GM23338 (cell line): ENCODE measurements at regions not wholly inside any gene's neighbourhood (a gene's known extent, or its start where the extent isn't known, plus 50 kb on each side); places are given as distances from the start of the nearest gene placed in this dataset.

Experiments used
- ATAC-seq: fragments of 200-7000 bp; cut with Tn5 transposase; 3 replicates; pipeline ENCODE4 v1.9.1; 2020
- DNase-seq: peaks from one replicate; pipeline ENCODE4 v3.0.0-alpha.2; 2015; ENCODE audit warnings: low spot score
- H2AFZ ChIP-seq: fragments of 200-600 bp; sonication (generic); 2 replicates; pipeline ENCODE4 v1.8.0; 2016; ENCODE audit warnings: antibody characterized with exemption, mild to moderate bottlenecking, moderate library complexity
- H3F3A ChIP-seq: fragments of 200-600 bp; sonication (generic); replicated peaks from 2 replicates; pipeline ENCODE4 v1.8.0; 2017; ENCODE audit warnings: antibody characterized with exemption, mixed run types, low read depth
- H3K27ac ChIP-seq: fragments of 200-600 bp; sonication (generic); 2 replicates; pipeline ENCODE4 v1.6.1; 2016; ENCODE audit warnings: low read depth
- H3K27me3 ChIP-seq: fragments of 200-600 bp; sonication (generic); 2 replicates; pipeline ENCODE4 v1.8.0; 2016; ENCODE audit warnings: mild to moderate bottlenecking, mixed run types, moderate library complexity; ENCODE audit not compliant: insufficient read depth
- H3K36me3 ChIP-seq: fragments of 200-600 bp; sonication (generic); 2 replicates; pipeline ENCODE4 v1.8.0; 2016; ENCODE audit warnings: mild to moderate bottlenecking; ENCODE audit not compliant: insufficient read depth
- H3K4me1 ChIP-seq: fragments of 200-600 bp; sonication (generic); 2 replicates; pipeline ENCODE4 v1.8.0; 2016; ENCODE audit warnings: mild to moderate bottlenecking, moderate library complexity; ENCODE audit not compliant: insufficient read depth
- H3K4me2 ChIP-seq: fragments of 200-600 bp; sonication (generic); 2 replicates; pipeline ENCODE4 v1.7.1; 2017; ENCODE audit warnings: mixed run types
- H3K4me3 ChIP-seq: fragments of 200-600 bp; sonication (generic); 2 replicates; pipeline ENCODE4 v1.6.1; 2016; ENCODE audit warnings: mixed run types
- H3K79me2 ChIP-seq: fragments of 200-600 bp; sonication (generic); replicated peaks from 2 replicates; pipeline ENCODE4 v1.8.0; 2017; ENCODE audit warnings: mild to moderate bottlenecking; ENCODE audit not compliant: insufficient read depth
- H3K9me2 ChIP-seq: fragments of 200-600 bp; sonication (generic); 2 replicates; pipeline ENCODE4 v1.8.0; 2017; ENCODE audit not compliant: insufficient read depth
- H4K20me1 ChIP-seq: fragments of 200-600 bp; sonication (generic); replicated peaks from 2 replicates; pipeline ENCODE4 v1.8.0; 2017; ENCODE audit warnings: mild to moderate bottlenecking; ENCODE audit not compliant: insufficient read depth
- H3K27ac Mint-ChIP-seq: 2 replicates; pipeline ENCODE4 v1.8.0; 2020; ENCODE audit warnings: inconsistent platforms, mild to moderate bottlenecking, moderate library complexity, mixed read lengths
- H3K27me3 Mint-ChIP-seq: 3 replicates; pipeline ENCODE4 v1.8.0; 2022; ENCODE audit warnings: low read depth, mild to moderate bottlenecking, moderate library complexity, mixed read lengths, inconsistent platforms; ENCODE audit not compliant: insufficient read depth, poor library complexity
- H3K36me3 Mint-ChIP-seq: 3 replicates; pipeline ENCODE4 v1.8.0; 2021; ENCODE audit warnings: low read depth, mild to moderate bottlenecking, inconsistent platforms, moderate library complexity, mixed read lengths
- H3K4me1 Mint-ChIP-seq: 3 replicates; pipeline ENCODE4 v1.8.0; 2020; ENCODE audit warnings: mild to moderate bottlenecking, inconsistent platforms, mixed read lengths
- H3K4me3 Mint-ChIP-seq: 3 replicates; pipeline ENCODE4 v1.8.0; 2021; ENCODE audit warnings: moderate library complexity, mild to moderate bottlenecking, inconsistent platforms, mixed read lengths
- H3K9me3 Mint-ChIP-seq: 3 replicates; pipeline ENCODE4 v1.8.0; 2020; ENCODE audit warnings: moderate library complexity, mild to moderate bottlenecking, inconsistent platforms, mixed read lengths
- CREB1 ChIP-seq: fragments of 250-450 bp; sonication (Bioruptor Pico); IDR thresholded peaks from 2 replicates; pipeline ENCODE4 v1.5.0; 2020; ENCODE audit warnings: low read depth, mild to moderate bottlenecking, moderate library complexity
- CTCF ChIP-seq, 2 experiments: fragments of 200-600 bp in 1 of 2; sonication (generic) in 1 of 2; conservative IDR thresholded peaks; 2 replicates each; pipeline versions ENCODE4 v1.5.1 to v1.6.1; 2016 to 2017; ENCODE audit warnings: antibody characterized with exemption in 2 of 2, low read depth in 2 of 2, mild to moderate bottlenecking in 2 of 2, moderate library complexity in 1 of 2
- EZH2phosphoT487 ChIP-seq: fragments of 200-600 bp; sonication (generic); IDR thresholded peaks from one replicate; pipeline ENCODE4 v1.8.1; 2018; ENCODE audit warnings: antibody characterized with exemption; ENCODE audit not compliant: unreplicated experiment
- NANOG ChIP-seq: IDR thresholded peaks from 2 replicates; pipeline ENCODE4 v1.6.1; 2016; ENCODE audit warnings: antibody characterized with exemption, borderline replicate concordance
- ZNF331 ChIP-seq: fragments of 250-450 bp; sonication (Bioruptor Pico); IDR thresholded peaks from 2 replicates; pipeline ENCODE4 v1.5.0; 2020; ENCODE audit warnings: low read depth, mild to moderate bottlenecking, moderate library complexity
- ZNF462 ChIP-seq: fragments of 250-450 bp; sonication (Bioruptor Pico); IDR thresholded peaks from 2 replicates; pipeline ENCODE4 v1.5.0; 2020; ENCODE audit warnings: mild to moderate bottlenecking, moderate library complexity

GRCh38 chr2:105570326-105570725, 171.5 kb upstream of the FHL2 start (continued):
- TF ChIP-seq ZNF462 (CRISPR knock-in tag): no peak
- TF ChIP-seq CTCF (conservative IDR thresholded peaks at IDR 0.05; ENCODE audit: low read depth in 2 of 2): no peak

GRCh38 chr2:105569606-105570005, 170.8 kb upstream of the FHL2 start:
- no peaks in the 10 kb centered on the region for H3K27me3 Mint-ChIP-seq
- H3K9me2 ChIP-seq: no peaks in the 10 kb centered on the region
- H3K4me2 ChIP-seq: no peak overlapping the region
- no peaks in the 10 kb centered on the region for H3K36me3 ChIP-seq
- no peak overlapping the region for H2AFZ ChIP-seq
- ATAC-seq (no peak), DNase-seq (no peak)
- no peaks in the 10 kb centered on the region for H3F3A ChIP-seq
- H4K20me1 ChIP-seq: no peaks in the 10 kb centered on the region
- H3K4me3 ChIP-seq: no peak overlapping the region
- H3K27ac ChIP-seq: no peak overlapping the region
- no peak overlapping the region for H3K27ac Mint-ChIP-seq
- no peaks in the 10 kb centered on the region for H3K27me3 ChIP-seq
- H3K36me3 Mint-ChIP-seq: no peaks in the 10 kb centered on the region
- H3K9me3 Mint-ChIP-seq: no peaks in the 10 kb centered on the region
- H3K79me2 ChIP-seq: no peaks in the 10 kb centered on the region
- H3K4me1 Mint-ChIP-seq: peaks cover 3% of the 10 kb centered on the region; the same call in 2 of the 3 replicates
- no peaks in the 10 kb centered on the region for H3K4me1 ChIP-seq
- no peak overlapping the region for H3K4me3 Mint-ChIP-seq
- no peak for TF ChIP-seq CREB1 (CRISPR knock-in tag)
- TF ChIP-seq EZH2phosphoT487: no peak
- no peak for TF ChIP-seq ZNF331
- no peak for TF ChIP-seq NANOG
- TF ChIP-seq ZNF462 (CRISPR knock-in tag): no peak
